GM12872 (cell line): ENCODE measurements at regions not wholly inside any gene's neighbourhood (a gene's known extent, or its start where the extent isn't known, plus 50 kb on each side); places are given as distances from the start of the nearest gene placed in this dataset.
A peak's percentile ranks its signal among the peaks of the same experiment; 100 is the strongest.

Experiments
- CTCF ChIP-seq: IDR thresholded peaks from 3 replicates; pipeline ENCODE4 v1.5.1; 2011; ENCODE audit warnings: low read depth, mild to moderate bottlenecking, low read length, moderate library complexity; ENCODE audit not compliant: insufficient read depth

GRCh38 chr18:73981796-73982195 lies 165.8 kb downstream of the FBXO15 start:
- no peak for TF ChIP-seq CTCF

GRCh38 chr18:73980289-73980979 lies 167.2 kb downstream of the FBXO15 start:
- TF ChIP-seq CTCF: peak; percentile 24; the same call in 1 of the 3 replicates

GRCh38 chr18:73979742-73980141 lies 167.9 kb downstream of the FBXO15 start:
- no peak for TF ChIP-seq CTCF

- no peak for TF ChIP-seq CTCF
These were observed 171.2 kb downstream of the FBXO15 start for GRCh38 chr18:73976433-73976832.

GRCh38 chr18:73975266-73975665 lies 172.4 kb downstream of the FBXO15 start:
- no peak for TF ChIP-seq CTCF

- no peak for TF ChIP-seq CTCF
These were observed 173.7 kb downstream of the FBXO15 start for GRCh38 chr18:73973972-73974371.

GRCh38 chr18:73966954-73967353 lies 180.7 kb downstream of the FBXO15 start:
- TF ChIP-seq CTCF: no peak
